ENCODE measurements at regions not wholly inside any gene's neighbourhood (a gene's known extent, or its start where the extent isn't known, plus 50 kb on each side); places are given as distances from the start of the nearest gene placed in this dataset.
"Not testable (repeated sequence)": the region's sequence is repeated elsewhere in the genome, so short reads cannot be mapped to it uniquely, and the experiment has no call there.

- DNase-seq = not testable (repeated sequence)
Measured at GRCh38 chr4:4048227-4048626, 178.5 kb downstream of the OTOP1 start.

GRCh38 chr4:4050781-4051180 lies 175.9 kb downstream of the OTOP1 start:
- DNase-seq = not testable (repeated sequence)

DNA sequence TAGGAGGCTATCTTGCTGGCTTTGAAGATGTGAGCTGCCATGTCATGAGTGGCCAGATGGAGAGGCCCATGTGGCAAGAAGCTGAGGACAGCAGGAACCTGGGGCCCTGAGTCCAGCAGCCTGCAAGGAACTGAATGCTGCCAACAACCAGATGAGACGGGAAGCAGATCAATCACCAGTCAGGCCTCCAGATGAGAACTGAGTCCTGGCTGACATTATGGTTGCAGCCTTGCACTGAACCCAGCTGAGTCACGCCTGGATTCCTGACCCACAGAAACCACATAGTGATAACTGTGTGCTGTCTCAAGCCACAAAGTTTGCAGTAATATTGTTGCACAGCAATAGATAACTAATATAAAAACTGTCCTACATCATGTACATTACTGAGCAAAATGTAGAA lies 173.8 kb downstream of the OTOP1 start:
- not testable (repeated sequence) for DNase-seq

- not testable (repeated sequence) for DNase-seq
Measured at GRCh38 chr4:4057226-4057625, 169.5 kb downstream of the OTOP1 start.

- DNase-seq = not testable (repeated sequence)
Measured at GRCh38 chr4:4084171-4084570, 142.6 kb downstream of the OTOP1 start.

- not testable (repeated sequence) for DNase-seq
Measured at GRCh38 chr4:4089716-4090419, 136.9 kb downstream of the OTOP1 start.

DNA sequence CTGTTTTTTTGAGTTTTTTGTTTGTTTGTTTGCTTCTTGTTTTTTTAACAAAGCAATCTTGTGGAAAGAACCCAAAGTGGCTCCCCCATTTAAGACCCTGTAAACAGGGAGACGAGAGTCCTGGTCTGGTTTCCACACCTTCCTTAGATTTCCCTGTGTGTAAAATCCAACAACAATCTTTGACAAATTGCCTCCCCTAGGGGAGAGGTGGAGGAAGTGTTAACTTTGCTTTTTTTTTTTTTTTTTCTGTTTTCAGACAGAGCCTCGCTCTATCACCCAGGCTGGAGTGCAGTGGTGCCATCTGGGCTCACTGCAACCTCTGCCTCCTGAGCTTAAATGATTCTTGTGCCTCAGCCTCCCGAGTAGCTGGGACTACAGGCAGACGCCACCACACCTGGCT lies 136.0 kb downstream of the OTOP1 start:
- not testable (repeated sequence) for DNase-seq

- not testable (repeated sequence) for DNase-seq
Measured at GRCh38 chr4:4092159-4092558, 134.6 kb downstream of the OTOP1 start.

- not testable (repeated sequence) for DNase-seq
Measured at GRCh38 chr4:4099610-4100009, 127.1 kb downstream of the OTOP1 start.

DNA sequence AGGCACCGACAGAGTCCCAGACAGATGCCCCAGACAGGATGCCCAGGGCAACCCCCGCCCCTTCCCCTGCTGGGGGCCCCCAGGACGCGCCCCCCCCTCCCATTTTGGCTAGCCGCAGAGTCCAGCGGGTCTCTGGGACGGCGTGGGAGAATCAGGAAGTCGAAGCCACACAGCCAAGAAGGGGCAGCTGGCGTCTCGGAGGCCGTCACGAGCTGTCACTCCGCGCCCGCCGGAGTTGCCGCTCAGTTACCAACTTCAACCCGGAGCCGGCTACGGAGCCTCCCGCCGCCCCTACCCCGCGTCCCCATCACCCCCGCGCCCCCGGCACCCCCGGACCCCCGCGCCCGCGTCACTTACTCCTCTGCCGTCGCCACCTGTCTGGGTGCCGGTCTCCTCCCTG lies 119.8 kb downstream of the OTOP1 start:
- DNase-seq = not testable (repeated sequence)

DNA sequence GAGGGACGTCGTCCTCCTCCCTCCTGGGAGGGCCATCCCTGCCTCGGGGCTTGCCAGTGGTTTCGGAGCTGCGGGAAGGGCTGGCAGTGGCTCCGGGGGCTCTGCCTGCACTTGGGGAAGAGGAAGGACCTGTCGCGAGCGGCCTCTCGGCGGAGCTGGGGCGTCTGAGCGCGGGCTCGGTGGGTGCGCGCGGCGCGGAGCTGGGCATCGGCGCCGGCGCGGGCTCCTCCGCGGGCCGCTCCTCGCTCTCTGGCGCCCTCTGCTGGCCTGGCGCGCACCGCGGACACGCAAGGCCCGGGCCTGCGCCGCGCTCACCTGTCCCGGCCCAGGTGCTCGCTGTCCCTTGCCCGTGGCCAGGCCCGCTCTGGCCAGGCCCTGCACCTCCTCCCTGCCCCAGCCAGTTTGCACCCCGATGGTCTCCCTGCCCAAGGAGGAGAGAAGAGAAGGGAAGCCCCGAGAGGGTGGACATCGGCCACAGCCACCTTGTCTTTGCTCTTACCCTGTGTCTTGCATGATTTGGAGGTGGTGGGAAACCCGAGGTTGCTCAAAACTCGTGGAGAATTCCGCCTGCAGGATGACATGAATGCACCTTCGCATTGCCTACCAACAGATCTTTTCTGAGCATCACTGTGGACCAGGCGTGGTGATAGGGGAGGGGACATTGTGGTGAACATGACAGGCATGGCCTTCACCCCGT lies 119.2 kb downstream of the OTOP1 start:
- DNase-seq = peak; percentile 36

GRCh38 chr4:4115381-4115780 lies 111.3 kb downstream of the OTOP1 start:
- not testable (repeated sequence) for DNase-seq

DNA sequence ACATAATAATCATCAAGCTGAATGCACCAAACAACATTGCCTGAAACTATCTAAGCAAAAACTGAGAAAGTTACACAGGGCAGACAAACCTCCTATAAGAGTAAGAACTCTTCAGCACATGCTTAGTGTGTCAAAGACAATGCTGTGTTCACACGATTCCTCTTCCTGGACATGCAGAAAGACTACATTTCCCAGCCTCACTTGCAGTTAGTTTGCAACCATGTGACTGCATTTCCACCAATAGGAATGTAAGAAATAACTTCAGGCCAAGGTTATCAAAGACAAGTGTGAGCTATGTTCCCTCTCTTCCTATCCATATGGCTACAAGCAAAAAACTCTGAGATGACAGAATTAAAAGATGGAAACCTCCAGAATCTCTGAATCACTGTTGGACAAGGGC lies 109.8 kb downstream of the OTOP1 start:
- DNase-seq = not testable (repeated sequence)

- not testable (repeated sequence) for DNase-seq
Measured at GRCh38 chr4:4134368-4134767, 92.4 kb downstream of the OTOP1 start.

GRCh38 chr4:4136621-4137020 lies 90.1 kb downstream of the OTOP1 start:
- not testable (repeated sequence) for DNase-seq

Measured in activated gamma-delta T cell (primary cell).